Hepatocyte (in vitro differentiated cells): ENCODE measurements at regions not wholly inside any gene's neighbourhood (a gene's known extent, or its start where the extent isn't known, plus 50 kb on each side); places are given as distances from the start of the nearest gene placed in this dataset.
"Not testable (repeated sequence)": the region's sequence is repeated elsewhere in the genome, so short reads cannot be mapped to it uniquely, and the experiment has no call there.

ENCODE experiments used
- DNase-seq: peaks from one replicate; pipeline ENCODE4 v3.0.0-alpha.2; 2016; ENCODE audit warnings: low spot score
- H2AFZ ChIP-seq: fragments of 200-600 bp; sonication (generic); 2 replicates; pipeline ENCODE4 v1.6.0; 2016; ENCODE audit warnings: antibody characterized with exemption, mild to moderate bottlenecking
- H3K27ac ChIP-seq: fragments of 200-600 bp; sonication (generic); 2 replicates; pipeline ENCODE4 v1.5.1; 2016; ENCODE audit warnings: mild to moderate bottlenecking
- H3K27me3 ChIP-seq: fragments of 200-600 bp; sonication (generic); 2 replicates; pipeline ENCODE4 v1.6.1; 2016
- H3K36me3 ChIP-seq: fragments of 200-600 bp; sonication (generic); replicated peaks from 2 replicates; pipeline ENCODE4 v1.5.1; 2016; ENCODE audit warnings: low read depth; ENCODE audit not compliant: insufficient read depth
- H3K4me1 ChIP-seq: fragments of 200-600 bp; sonication (generic); 2 replicates; pipeline ENCODE4 v1.5.1; 2016; ENCODE audit warnings: mild to moderate bottlenecking, moderate library complexity; ENCODE audit not compliant: insufficient read depth
- H3K4me2 ChIP-seq: fragments of 200-600 bp; sonication (generic); 2 replicates; pipeline ENCODE4 v1.6.0; 2016
- H3K4me3 ChIP-seq: fragments of 200-600 bp; sonication (generic); 2 replicates; pipeline ENCODE4 v1.5.1; 2016; ENCODE audit warnings: mild to moderate bottlenecking
- H3K79me2 ChIP-seq: fragments of 200-600 bp; sonication (generic); 2 replicates; pipeline ENCODE4 v1.6.0; 2017; ENCODE audit warnings: mild to moderate bottlenecking
- H3K9me2 ChIP-seq: fragments of 200-600 bp; sonication (generic); replicated peaks from 2 replicates; pipeline ENCODE4 v1.6.0; 2017; ENCODE audit warnings: mild to moderate bottlenecking; ENCODE audit not compliant: insufficient read depth
- H3K9me3 ChIP-seq: fragments of 200-600 bp; sonication (generic); 2 replicates; pipeline ENCODE4 v1.5.1; 2016; ENCODE audit warnings: low read depth, mild to moderate bottlenecking
- H4K20me1 ChIP-seq: fragments of 200-600 bp; sonication (generic); 2 replicates; pipeline ENCODE4 v1.6.0; 2016; ENCODE audit warnings: mild to moderate bottlenecking; ENCODE audit not compliant: insufficient read depth, poor library complexity, severe bottlenecking
- CTCF ChIP-seq: fragments of 200-600 bp; sonication (generic); IDR thresholded peaks from 2 replicates; pipeline ENCODE4 v1.5.1; 2016; ENCODE audit warnings: antibody characterized with exemption, mild to moderate bottlenecking; ENCODE audit not compliant: poor library complexity
- EZH2 ChIP-seq: fragments of 200-600 bp; sonication (generic); IDR thresholded peaks from 2 replicates; pipeline ENCODE4 v1.6.1; 2016; ENCODE audit warnings: antibody characterized with exemption, mild to moderate bottlenecking, borderline replicate concordance
- EZH2phosphoT487 ChIP-seq: fragments of 200-600 bp; sonication (generic); IDR thresholded peaks from one replicate; pipeline ENCODE4 v1.6.1; 2018; ENCODE audit warnings: antibody characterized with exemption, mild to moderate bottlenecking, low read depth, moderate library complexity; ENCODE audit not compliant: unreplicated experiment, severe bottlenecking
- WGBS: methylation state at CpG from one replicate; pipeline ENCODE4 v1.1.6; 2016; ENCODE audit warnings: low lambda C conversion rate; ENCODE audit errors: missing lambda C conversion rate; 5-methylcytosine and 5-hydroxymethylcytosine counted together

DNA sequence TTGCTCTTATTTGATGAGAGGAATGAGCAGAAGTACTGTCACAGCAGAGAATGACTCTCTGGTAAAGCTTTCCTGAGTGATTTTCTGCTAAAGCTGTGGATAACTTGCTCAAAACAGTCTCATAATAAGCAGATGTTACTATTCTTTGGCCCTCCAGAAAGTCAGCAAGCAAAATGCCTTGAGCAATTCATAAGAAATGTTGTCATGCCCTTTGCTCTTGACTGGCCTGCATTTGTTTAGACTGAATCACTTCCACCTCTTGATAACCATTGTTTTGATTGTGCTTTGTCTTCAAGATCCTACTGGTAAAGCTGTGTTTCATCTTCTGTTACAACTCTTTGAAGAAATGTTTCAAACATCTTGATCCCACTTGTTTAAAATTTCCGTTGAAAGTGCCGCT, 457.9 kb upstream of the FOXG1 start:
- peak overlapping the region; percentile 2 for H3K27ac ChIP-seq
- H3K36me3 ChIP-seq, result no peaks in the 10 kb centered on the region
- H2AFZ ChIP-seq, result no peak overlapping the region
- no peaks in the 10 kb centered on the region for H4K20me1 ChIP-seq
- no peaks in the 10 kb centered on the region for H3K27me3 ChIP-seq
- WGBS, result 51% methylated on average over 2 of the region's 2 CpGs
- H3K9me2 ChIP-seq, result no peaks in the 10 kb centered on the region
- H3K4me2 ChIP-seq, result no peak overlapping the region
- no peaks in the 10 kb centered on the region for H3K4me1 ChIP-seq
- TF ChIP-seq CTCF, result no peak
- TF ChIP-seq EZH2phosphoT487, result no peak
- no peak for TF ChIP-seq EZH2
- H3K4me3 ChIP-seq, result no peak overlapping the region
- H3K79me2 ChIP-seq, result no peaks in the 10 kb centered on the region
- DNase-seq, result no peak
- H3K9me3 ChIP-seq, result no peaks in the 10 kb centered on the region

- not testable (repeated sequence) for DNase-seq, H3K4me1 ChIP-seq, H3K79me2 ChIP-seq, H3K9me3 ChIP-seq, H3K9me2 ChIP-seq, H3K27me3 ChIP-seq, H3K4me3 ChIP-seq, H3K4me2 ChIP-seq, H2AFZ ChIP-seq, H3K36me3 ChIP-seq, H3K27ac ChIP-seq, H4K20me1 ChIP-seq
- 83% methylated on average over 32 of the region's 32 CpGs for WGBS
Observed at GRCh38 chr14:28317890-28318675, 448.5 kb upstream of the FOXG1 start.

- Histone ChIP-seq H2AFZ (no peak overlapping the region), H3K9me2 (no peaks in the 10 kb centered on the region), H3K4me1 (no peaks in the 10 kb centered on the region), H4K20me1 (no peaks in the 10 kb centered on the region), H3K79me2 (no peaks in the 10 kb centered on the region), H3K9me3 (no peaks in the 10 kb centered on the region), H3K27ac (no peak overlapping the region), H3K36me3 (no peaks in the 10 kb centered on the region), H3K27me3 (no peaks in the 10 kb centered on the region), H3K4me3 (no peak overlapping the region), H3K4me2 (no peak overlapping the region)
- no peak for DNase-seq
- WGBS, result 50% methylated on average over 3 of the region's 3 CpGs
- no peak for TF ChIP-seq EZH2phosphoT487
- no peak for TF ChIP-seq CTCF
- TF ChIP-seq EZH2, result no peak
Observed at GRCh38 chr14:28321475-28322244, 444.9 kb upstream of the FOXG1 start.

DNA sequence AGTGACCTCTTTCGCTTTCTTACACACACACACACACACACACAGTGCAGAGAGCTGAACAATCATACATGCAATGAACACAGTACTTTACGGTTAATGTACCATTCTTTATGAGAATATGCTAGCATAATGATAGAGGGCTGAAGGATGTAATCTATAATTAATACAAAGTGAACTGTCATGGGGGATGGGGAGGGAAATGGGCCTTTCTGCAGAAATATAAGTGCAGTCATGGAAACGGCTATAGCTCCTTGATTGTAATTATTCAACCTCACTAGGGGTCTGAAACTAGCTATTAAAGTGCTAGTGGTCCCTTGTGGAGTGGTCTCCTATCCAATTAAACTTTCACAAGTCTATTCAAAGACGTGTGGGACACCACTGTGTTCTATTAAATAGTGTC, 443.2 kb upstream of the FOXG1 start:
- no peak overlapping the region for H3K27ac ChIP-seq
- 65% methylated on average over 4 of the region's 4 CpGs for WGBS
- no peak overlapping the region for H2AFZ ChIP-seq
- H3K4me1 ChIP-seq, result no peaks in the 10 kb centered on the region
- no peak overlapping the region for H3K4me2 ChIP-seq
- no peaks in the 10 kb centered on the region for H3K9me3 ChIP-seq
- TF ChIP-seq CTCF (no peak), EZH2phosphoT487 (no peak), EZH2 (no peak)
- DNase-seq, result no peak
- no peaks in the 10 kb centered on the region for H3K36me3 ChIP-seq
- H4K20me1 ChIP-seq, result no peaks in the 10 kb centered on the region
- no peaks in the 10 kb centered on the region for H3K27me3 ChIP-seq
- no peaks in the 10 kb centered on the region for H3K9me2 ChIP-seq
- H3K4me3 ChIP-seq, result no peak overlapping the region
- no peaks in the 10 kb centered on the region for H3K79me2 ChIP-seq
